ENCODE measurements at regions not wholly inside any gene's neighbourhood (a gene's known extent, or its start where the extent isn't known, plus 50 kb on each side); places are given as distances from the start of the nearest gene placed in this dataset.

DNA sequence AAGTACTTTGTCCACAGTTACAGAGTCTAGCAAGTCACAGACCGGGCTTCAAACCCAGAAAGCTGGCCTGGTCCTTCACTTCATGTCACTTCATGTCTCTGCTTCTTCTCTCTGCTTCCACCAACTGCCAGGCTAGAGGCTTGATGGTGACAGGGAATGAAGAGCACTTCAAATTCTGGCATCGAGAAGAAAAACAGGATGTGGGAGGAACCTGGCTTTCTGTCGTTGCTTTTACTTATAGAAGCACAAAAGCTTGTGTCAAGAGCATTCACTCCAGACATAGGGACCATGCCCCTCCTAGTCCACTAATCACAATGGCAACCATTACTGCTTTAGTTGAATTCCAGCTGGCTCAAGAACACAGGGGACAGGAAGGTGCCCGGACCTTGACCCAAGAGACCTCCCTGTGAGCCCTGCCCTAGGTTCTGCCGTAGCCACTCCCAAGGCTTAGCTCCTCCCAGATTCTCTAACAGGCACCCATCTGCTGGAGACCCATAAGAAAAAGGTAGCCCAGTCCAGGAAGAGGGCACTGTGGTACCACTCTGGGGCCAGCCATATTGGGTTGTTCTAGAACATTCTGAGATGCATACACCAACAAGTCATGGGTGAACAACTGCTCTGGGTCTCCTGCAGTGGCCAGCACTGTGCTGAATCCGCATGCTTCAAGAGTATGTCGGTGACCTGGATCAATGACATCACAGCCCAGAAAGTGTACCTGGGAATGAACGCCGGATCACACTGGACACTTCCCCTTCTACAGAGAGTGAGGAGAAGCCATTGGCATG lies 181.8 kb downstream of the C16orf95 start:
- Histone ChIP-seq H4K20me1 (ENCODE audit: insufficient read depth, low read length) (no peaks in the 10 kb centered on the region), H3K9me2 (ENCODE audit: insufficient read depth, low read length) (no peaks in the 10 kb centered on the region), H3K79me2 (ENCODE audit: insufficient read depth, low read depth, low read length) (no peaks in the 10 kb centered on the region), H3K4me2 (ENCODE audit: low read length) (no peak overlapping the region), H3K4me1 (ENCODE audit: insufficient read depth, low read length, poor library complexity, severe bottlenecking) (no peaks in the 10 kb centered on the region), H3K9me3 (ENCODE audit: low read length) (no peaks in the 10 kb centered on the region), H2AFZ (ENCODE audit: low read length) (no peak overlapping the region), H3K36me3 (ENCODE audit: insufficient read depth, low read length) (no peaks in the 10 kb centered on the region), H3K4me3 (ENCODE audit: low read depth, low read length, poor library complexity, severe bottlenecking) (no peak overlapping the region), H3K27ac (ENCODE audit: low read depth, low read length, poor library complexity, severe bottlenecking) (no peak overlapping the region)
- intact Hi-C loops (cut with micrococcal nuclease; ENCODE audit: unreplicated experiment) = no loop called here
- ChIA-PET CTCF (ENCODE audit: unreplicated experiment) (no interaction called here), POLR2A (no interaction called here)
- no peak for DNase-seq (ENCODE audit: low spot score)
- no TSS peak for BruUV-seq (replicated peaks)
- TF ChIP-seq, protein P1, sequence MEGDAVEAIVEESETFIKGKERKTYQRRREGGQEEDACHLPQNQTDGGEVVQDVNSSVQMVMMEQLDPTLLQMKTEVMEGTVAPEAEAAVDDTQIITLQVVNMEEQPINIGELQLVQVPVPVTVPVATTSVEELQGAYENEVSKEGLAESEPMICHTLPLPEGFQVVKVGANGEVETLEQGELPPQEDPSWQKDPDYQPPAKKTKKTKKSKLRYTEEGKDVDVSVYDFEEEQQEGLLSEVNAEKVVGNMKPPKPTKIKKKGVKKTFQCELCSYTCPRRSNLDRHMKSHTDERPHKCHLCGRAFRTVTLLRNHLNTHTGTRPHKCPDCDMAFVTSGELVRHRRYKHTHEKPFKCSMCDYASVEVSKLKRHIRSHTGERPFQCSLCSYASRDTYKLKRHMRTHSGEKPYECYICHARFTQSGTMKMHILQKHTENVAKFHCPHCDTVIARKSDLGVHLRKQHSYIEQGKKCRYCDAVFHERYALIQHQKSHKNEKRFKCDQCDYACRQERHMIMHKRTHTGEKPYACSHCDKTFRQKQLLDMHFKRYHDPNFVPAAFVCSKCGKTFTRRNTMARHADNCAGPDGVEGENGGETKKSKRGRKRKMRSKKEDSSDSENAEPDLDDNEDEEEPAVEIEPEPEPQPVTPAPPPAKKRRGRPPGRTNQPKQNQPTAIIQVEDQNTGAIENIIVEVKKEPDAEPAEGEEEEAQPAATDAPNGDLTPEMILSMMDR (conservative IDR thresholded peaks at IDR 0.05; ENCODE audit: low read length) = no peak
- no peak for TF ChIP-seq EZH2phosphoT487 (IDR thresholded peaks at IDR 0.05; ENCODE audit: borderline replicate concordance, low read depth, low read length)

DNA sequence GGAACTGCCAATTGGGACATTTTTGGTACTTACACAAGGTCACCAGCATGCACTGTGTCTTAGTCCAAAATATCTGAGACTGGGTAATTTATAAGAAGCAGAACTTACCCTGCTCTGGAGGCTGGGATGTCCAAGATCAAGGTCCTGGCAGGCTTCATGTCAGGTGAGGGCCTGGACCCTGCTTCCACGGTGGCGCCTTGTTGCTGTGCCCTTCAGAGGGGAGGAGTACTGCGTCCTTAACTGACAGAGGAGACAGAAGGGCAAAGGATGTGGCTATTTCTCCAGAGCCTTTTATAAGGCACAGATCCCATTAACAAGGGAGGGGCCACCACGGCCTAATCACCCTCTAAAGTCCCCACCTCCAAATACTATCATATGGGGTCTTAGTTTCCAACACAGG lies 178.9 kb downstream of the C16orf95 start:
- DNase-seq (ENCODE audit: low spot score) = no peak
- H3K79me2 ChIP-seq (ENCODE audit: insufficient read depth, low read depth, low read length) = no peaks in the 10 kb centered on the region
- TF ChIP-seq, protein P1 (conservative IDR thresholded peaks at IDR 0.05; ENCODE audit: low read length) = no peak
- no peak for TF ChIP-seq EZH2phosphoT487 (IDR thresholded peaks at IDR 0.05; ENCODE audit: borderline replicate concordance, low read depth, low read length)
- no peaks in the 10 kb centered on the region for H3K9me3 ChIP-seq (ENCODE audit: low read length)
- H3K4me2 ChIP-seq (ENCODE audit: low read length) = no peak overlapping the region
- CTCF ChIA-PET (ENCODE audit: unreplicated experiment) = interaction anchor here (0.5 kb wide), 1 partner anchor 984 kb away, joined by 11 read pairs; no protein-coding TSS in a partner anchor
- intact Hi-C loops (cut with micrococcal nuclease; ENCODE audit: unreplicated experiment) = no loop called here
- no peaks in the 10 kb centered on the region for H3K36me3 ChIP-seq (ENCODE audit: insufficient read depth, low read length)
- H3K9me2 ChIP-seq (ENCODE audit: insufficient read depth, low read length) = no peaks in the 10 kb centered on the region
- no peaks in the 10 kb centered on the region for H4K20me1 ChIP-seq (ENCODE audit: insufficient read depth, low read length)
- BruUV-seq (replicated peaks) = no TSS peak
- H3K4me1 ChIP-seq (ENCODE audit: insufficient read depth, low read length, poor library complexity, severe bottlenecking) = no peaks in the 10 kb centered on the region
- H2AFZ ChIP-seq (ENCODE audit: low read length) = no peak overlapping the region
- no peak overlapping the region for H3K27ac ChIP-seq (ENCODE audit: low read depth, low read length, poor library complexity, severe bottlenecking)
- POLR2A ChIA-PET = no interaction called here
- no peak overlapping the region for H3K4me3 ChIP-seq (ENCODE audit: low read depth, low read length, poor library complexity, severe bottlenecking)

DNA sequence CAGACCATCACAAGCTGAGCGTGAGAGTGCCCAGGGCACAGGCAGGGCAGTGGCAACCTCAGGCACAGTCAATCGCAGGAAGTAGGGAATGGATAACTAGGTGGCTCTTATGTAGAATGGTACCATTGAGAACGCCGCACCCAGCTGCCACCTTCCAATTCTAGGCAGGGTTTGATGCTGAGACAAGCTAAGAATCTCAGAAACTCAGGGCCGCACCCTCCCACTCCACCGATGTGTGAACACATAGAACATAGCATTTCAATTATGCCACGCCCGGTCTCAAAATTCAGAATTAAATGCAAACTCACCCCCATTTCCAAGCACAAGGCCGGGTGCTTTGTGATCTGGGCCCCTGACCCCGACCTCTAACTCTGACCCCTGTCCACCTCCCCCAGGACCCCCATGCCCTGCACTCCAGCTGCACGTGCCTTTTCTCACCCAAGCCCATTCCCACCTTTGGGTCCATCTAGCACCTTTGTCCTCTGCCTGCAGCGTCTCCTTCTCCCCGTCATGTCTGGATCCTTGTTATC lies 178.4 kb downstream of the C16orf95 start:
- H2AFZ ChIP-seq (ENCODE audit: low read length) = no peak overlapping the region
- H3K9me2 ChIP-seq (ENCODE audit: insufficient read depth, low read length) = no peaks in the 10 kb centered on the region
- H3K79me2 ChIP-seq (ENCODE audit: insufficient read depth, low read depth, low read length) = no peaks in the 10 kb centered on the region
- TF ChIP-seq, protein P1 (conservative IDR thresholded peaks at IDR 0.05; ENCODE audit: low read length) = no peak
- TF ChIP-seq EZH2phosphoT487 (IDR thresholded peaks at IDR 0.05; ENCODE audit: borderline replicate concordance, low read depth, low read length) = no peak
- CTCF ChIA-PET (ENCODE audit: unreplicated experiment) = interaction anchor here (0.5 kb wide), 1 partner anchor 984 kb away, joined by 11 read pairs; no protein-coding TSS in a partner anchor
- DNase-seq (ENCODE audit: low spot score) = no peak
- H3K36me3 ChIP-seq (ENCODE audit: insufficient read depth, low read length) = no peaks in the 10 kb centered on the region
- H3K4me2 ChIP-seq (ENCODE audit: low read length) = no peak overlapping the region
- no peaks in the 10 kb centered on the region for H3K4me1 ChIP-seq (ENCODE audit: insufficient read depth, low read length, poor library complexity, severe bottlenecking)
- no peak overlapping the region for H3K27ac ChIP-seq (ENCODE audit: low read depth, low read length, poor library complexity, severe bottlenecking)
- no peak overlapping the region for H3K4me3 ChIP-seq (ENCODE audit: low read depth, low read length, poor library complexity, severe bottlenecking)
- BruUV-seq (replicated peaks) = no TSS peak
- no peaks in the 10 kb centered on the region for H4K20me1 ChIP-seq (ENCODE audit: insufficient read depth, low read length)
- intact Hi-C loops (cut with micrococcal nuclease; ENCODE audit: unreplicated experiment) = no loop called here
- POLR2A ChIA-PET = no interaction called here
- H3K9me3 ChIP-seq (ENCODE audit: low read length) = no peaks in the 10 kb centered on the region

Measured in OCI-LY7 (cell line).